Gastroesophageal sphincter (tissue), 3 donors: ENCODE measurements at regions not wholly inside any gene's neighbourhood (a gene's known extent, or its start where the extent isn't known, plus 50 kb on each side); places are given as distances from the start of the nearest gene placed in this dataset.

Experiments
- CTCF ChIP-seq, 4 experiments: fragments of 200-600 bp in 2 of 4; fragments of 450-650 bp in 2 of 4; sonication (generic) in 1 of 4; IDR thresholded peaks; one replicate each; pipeline ENCODE4 v1.5.1; 2017 to 2019; ENCODE audit warnings: antibody characterized with exemption in 4 of 4, mild to moderate bottlenecking in 2 of 4, moderate library complexity in 2 of 4
- EP300 ChIP-seq: sonication (generic); formaldehyde crosslinking; IDR thresholded peaks from one replicate; pipeline ENCODE4 v1.6.1; 2017; ENCODE audit warnings: antibody characterized with exemption, mild to moderate bottlenecking
- POLR2A ChIP-seq, 2 donors: fragments of 450-650 bp; IDR thresholded peaks; one replicate each; pipeline ENCODE4 v1.6.1; 2017; ENCODE audit warnings: antibody characterized with exemption in 2 of 2, mild to moderate bottlenecking in 2 of 2, moderate library complexity in 1 of 2
- POLR2AphosphoS5 ChIP-seq: sonication (generic); formaldehyde crosslinking; IDR thresholded peaks from one replicate; pipeline ENCODE4 v1.6.1; 2017; ENCODE audit warnings: antibody characterized with exemption

- TF ChIP-seq CTCF (IDR thresholded peaks at IDR 0.05) = no peak
- TF ChIP-seq POLR2A (IDR thresholded peaks at IDR 0.05) = no peak
- no peak for TF ChIP-seq EP300
- TF ChIP-seq POLR2AphosphoS5 = no peak
These were observed 1016.0 kb downstream of the ARAP2 start for GRCh38 chr4:35228313-35228712.
